Osteocyte (in vitro differentiated cells): ENCODE measurements at regions not wholly inside any gene's neighbourhood (a gene's known extent, or its start where the extent isn't known, plus 50 kb on each side); places are given as distances from the start of the nearest gene placed in this dataset.

Experiments used
- DNase-seq: peaks from one replicate; pipeline ENCODE4 v3.0.0; 2021; ENCODE audit warnings: mixed read lengths; ENCODE audit not compliant: unreplicated experiment; ENCODE audit errors: extremely low spot score
- H3K27ac Mint-ChIP-seq: one replicate; pipeline ENCODE4 v1.8.0; 2021; ENCODE audit warnings: mild to moderate bottlenecking, mixed read lengths; ENCODE audit not compliant: unreplicated experiment
- H3K27me3 Mint-ChIP-seq: one replicate; pipeline ENCODE4 v1.8.0; 2021; ENCODE audit warnings: mixed read lengths; ENCODE audit not compliant: unreplicated experiment
- H3K36me3 Mint-ChIP-seq: one replicate; pipeline ENCODE4 v1.8.0; 2021; ENCODE audit warnings: mixed read lengths; ENCODE audit not compliant: unreplicated experiment
- H3K4me1 Mint-ChIP-seq: one replicate; pipeline ENCODE4 v1.8.0; 2021; ENCODE audit warnings: mixed read lengths; ENCODE audit not compliant: unreplicated experiment
- H3K4me3 Mint-ChIP-seq: one replicate; pipeline ENCODE4 v1.8.0; 2021; ENCODE audit warnings: mild to moderate bottlenecking, moderate library complexity, mixed read lengths; ENCODE audit not compliant: unreplicated experiment
- H3K9me3 Mint-ChIP-seq: one replicate; pipeline ENCODE4 v1.8.0; 2021; ENCODE audit warnings: mixed read lengths; ENCODE audit not compliant: unreplicated experiment
- CTCF ChIP-seq: fragments of 200-600 bp; sonication (generic); IDR thresholded peaks from 2 replicates; pipeline ENCODE4 v1.5.0; 2021; ENCODE audit warnings: antibody characterized with exemption, mild to moderate bottlenecking, moderate library complexity

GRCh38 chr1:118337346-118337745 lies 152.3 kb upstream of the SPAG17 start:
- TF ChIP-seq CTCF: no peak
- Mint-ChIP-seq H3K9me3 (no peaks in the 10 kb centered on the region), H3K4me1 (peaks cover 74% of the 10 kb centered on the region)

GRCh38 chr1:118335331-118335732 lies 150.3 kb upstream of the SPAG17 start:
- no peaks in the 10 kb centered on the region for H3K27me3 Mint-ChIP-seq
- no peak for DNase-seq
- peaks cover 63% of the 10 kb centered on the region for H3K4me1 Mint-ChIP-seq
- no peak overlapping the region for H3K4me3 Mint-ChIP-seq
- H3K27ac Mint-ChIP-seq: peak overlapping the region; percentile 87
- peaks cover 5% of the 10 kb centered on the region for H3K9me3 Mint-ChIP-seq
- no peaks in the 10 kb centered on the region for H3K36me3 Mint-ChIP-seq
- no peak for TF ChIP-seq CTCF

More at GRCh38 chr1:118337346-118337745, 152.3 kb upstream of the SPAG17 start:
- Mint-ChIP-seq H3K27me3 (no peaks in the 10 kb centered on the region), H3K27ac (no peak overlapping the region), H3K36me3 (no peaks in the 10 kb centered on the region), H3K4me3 (no peak overlapping the region)
- no peak for DNase-seq

- H3K27me3 Mint-ChIP-seq: no peaks in the 10 kb centered on the region
- peaks cover 57% of the 10 kb centered on the region for H3K4me1 Mint-ChIP-seq
- H3K36me3 Mint-ChIP-seq: no peaks in the 10 kb centered on the region
- no peak for TF ChIP-seq CTCF
- peak overlapping the region; percentile 87 for H3K27ac Mint-ChIP-seq
- H3K9me3 Mint-ChIP-seq: peaks cover 6% of the 10 kb centered on the region
- H3K4me3 Mint-ChIP-seq: no peak overlapping the region
- DNase-seq: no peak
Measured at GRCh38 chr1:118334506-118334905, 149.5 kb upstream of the SPAG17 start.

- no peak overlapping the region for H3K4me3 Mint-ChIP-seq
- DNase-seq: peak; percentile 91
- peaks cover 6% of the 10 kb centered on the region for H3K9me3 Mint-ChIP-seq
- H3K27ac Mint-ChIP-seq: peak overlapping the region; percentile 87
- no peaks in the 10 kb centered on the region for H3K36me3 Mint-ChIP-seq
- TF ChIP-seq CTCF: no peak
- peaks cover 49% of the 10 kb centered on the region for H3K4me1 Mint-ChIP-seq
- no peaks in the 10 kb centered on the region for H3K27me3 Mint-ChIP-seq
Measured at GRCh38 chr1:118333601-118334210, 148.7 kb upstream of the SPAG17 start.

- no peak for DNase-seq
- H3K36me3 Mint-ChIP-seq: no peaks in the 10 kb centered on the region
- no peak for TF ChIP-seq CTCF
- peaks cover 6% of the 10 kb centered on the region for H3K9me3 Mint-ChIP-seq
- peaks cover 3% of the 10 kb centered on the region for H3K27me3 Mint-ChIP-seq
- no peak overlapping the region for H3K4me3 Mint-ChIP-seq
- peaks cover 2% of the 10 kb centered on the region for H3K4me1 Mint-ChIP-seq
- H3K27ac Mint-ChIP-seq: no peak overlapping the region
Measured at GRCh38 chr1:118326960-118327629, 142.1 kb upstream of the SPAG17 start.
